ENCODE measurements at regions not wholly inside any gene's neighbourhood (a gene's known extent, or its start where the extent isn't known, plus 50 kb on each side); places are given as distances from the start of the nearest gene placed in this dataset.
A peak's percentile ranks its signal among the peaks of the same experiment; 100 is the strongest.
"Not testable (repeated sequence)": the region's sequence is repeated elsewhere in the genome, so short reads cannot be mapped to it uniquely, and the experiment has no call there.

DNA sequence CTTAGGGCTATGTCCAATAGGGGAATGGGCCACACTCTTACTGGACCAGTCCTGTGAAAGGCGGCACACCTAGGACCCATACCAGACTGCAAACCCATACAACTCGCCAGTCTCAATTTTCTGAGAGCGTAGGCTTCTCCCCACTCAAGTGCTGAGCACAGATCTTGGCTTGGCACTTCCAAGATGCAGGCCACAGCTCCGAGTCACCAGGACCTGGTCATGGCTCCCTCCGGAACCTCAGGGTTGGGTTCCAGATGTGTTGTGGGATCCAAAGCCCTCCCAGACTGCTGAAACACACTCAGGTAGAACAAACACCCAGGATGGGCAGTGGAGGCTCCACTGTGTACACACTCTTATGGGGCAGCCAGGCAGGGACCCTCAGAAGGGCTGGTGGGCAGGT lies 103.3 kb downstream of the TMEM144 start:
- no peak for DNase-seq (ENCODE audit: low read depth)

DNA sequence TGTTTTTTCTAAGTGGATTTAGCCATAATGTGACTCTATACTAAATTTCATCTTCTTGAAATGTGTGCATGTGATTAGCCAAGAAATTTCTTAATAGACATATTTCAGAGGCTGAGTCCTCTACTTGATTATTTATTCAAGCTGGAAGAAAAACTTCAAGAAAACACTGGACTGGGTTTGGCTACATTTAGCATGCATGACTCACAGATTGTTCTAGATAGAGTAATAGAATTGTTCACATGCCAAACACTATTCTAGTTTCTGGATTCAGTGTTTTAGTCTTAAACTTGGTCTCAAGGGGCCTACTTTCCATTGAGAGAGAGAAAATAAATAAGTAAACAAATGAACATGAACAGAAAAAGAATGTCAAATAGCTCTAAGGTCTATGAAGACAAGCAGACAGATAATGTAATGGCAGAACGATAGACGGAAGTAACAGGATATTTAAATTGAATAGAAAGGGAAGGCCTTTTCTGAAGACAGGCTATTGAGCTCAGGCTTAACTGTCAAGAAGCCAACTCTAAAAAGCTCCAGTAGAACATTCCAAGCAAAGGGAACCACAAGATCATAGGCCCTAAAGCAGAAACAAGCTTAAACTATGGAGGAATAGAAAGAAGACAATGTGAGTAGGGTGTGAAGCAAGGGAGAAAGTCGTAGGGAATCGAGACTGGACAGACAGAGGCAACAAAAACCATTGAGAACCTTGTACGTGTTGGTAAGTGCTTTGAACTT lies 104.6 kb downstream of the TMEM144 start:
- peak; percentile 85 for DNase-seq (ENCODE audit: low read depth)

DNA sequence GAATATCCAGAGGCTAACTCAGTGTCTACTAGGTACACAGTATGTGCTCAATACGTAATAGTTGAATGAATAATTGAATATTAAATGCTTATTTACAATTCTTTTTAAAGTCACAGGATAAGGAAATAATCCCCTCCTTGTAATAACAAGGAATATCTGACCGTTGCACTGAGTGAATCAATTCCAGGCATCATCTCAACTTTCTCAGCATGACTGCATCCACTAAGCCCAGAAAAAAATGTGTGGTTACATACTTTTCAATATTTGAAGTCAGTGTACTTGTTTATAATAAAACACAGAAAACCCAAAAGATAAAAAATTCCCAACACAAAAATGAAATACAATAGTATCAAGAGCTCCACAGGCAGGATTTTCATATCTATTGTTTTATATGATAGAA lies 105.4 kb downstream of the TMEM144 start:
- peak; percentile 40 for DNase-seq (ENCODE audit: low read depth)

DNA sequence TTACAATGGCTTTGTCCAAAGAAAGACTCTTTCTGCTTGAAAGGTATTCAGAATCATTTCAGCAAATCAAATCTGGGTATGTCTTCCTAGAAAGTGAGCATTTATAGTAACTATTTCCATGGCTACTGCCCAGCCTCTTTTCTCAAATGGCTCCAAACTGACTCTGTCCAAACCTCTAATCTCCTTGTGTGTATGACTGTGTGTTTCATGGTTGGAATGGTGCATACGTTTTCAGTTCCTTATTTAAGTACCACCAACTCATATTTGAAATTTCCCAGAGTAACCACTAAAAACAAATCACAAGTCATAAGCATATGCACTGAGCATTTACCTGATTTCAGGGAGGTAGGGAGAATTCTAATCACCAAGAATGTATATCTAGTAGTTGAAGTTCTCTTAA lies 106.0 kb downstream of the TMEM144 start:
- DNase-seq (ENCODE audit: low read depth), result no peak

DNA sequence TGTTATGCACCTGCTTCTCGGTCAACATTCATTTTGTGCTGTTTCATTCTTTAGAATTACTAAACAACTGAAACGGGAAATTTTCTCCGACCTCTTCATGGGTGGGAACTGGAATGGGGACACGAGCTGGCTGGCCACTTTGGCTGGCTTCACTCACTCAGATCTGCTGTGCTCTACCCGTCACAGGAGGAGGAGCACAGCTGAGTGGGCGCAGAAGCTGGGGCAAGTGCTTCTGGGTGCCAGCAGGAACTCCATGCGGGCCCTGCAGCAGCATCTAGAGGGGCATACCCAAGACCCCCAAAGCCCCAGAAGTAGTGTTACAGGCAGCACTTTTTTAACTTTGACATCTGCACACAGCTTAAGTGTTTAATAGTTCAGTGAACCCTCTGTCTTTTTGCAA lies 109.6 kb downstream of the TMEM144 start:
- no peak for DNase-seq (ENCODE audit: low read depth)

DNA sequence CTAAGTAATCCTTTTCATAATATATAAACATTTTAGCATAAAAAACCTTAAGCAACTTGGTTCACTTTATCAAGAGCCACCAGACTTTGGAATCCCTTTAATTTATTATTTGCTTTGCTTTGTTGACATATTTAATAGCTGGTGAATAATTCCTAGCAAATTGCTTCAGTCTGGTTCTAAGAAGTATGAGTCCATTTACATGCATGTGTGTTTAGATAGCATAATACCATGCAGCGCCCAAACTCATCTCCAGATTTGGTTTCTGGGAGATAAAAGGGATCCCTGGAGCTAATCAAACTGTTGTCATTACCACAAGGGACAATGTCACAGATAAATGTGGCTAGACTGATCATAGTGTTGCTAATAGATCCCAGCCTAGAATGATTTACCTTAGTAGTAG lies 111.8 kb downstream of the TMEM144 start:
- no peak for DNase-seq (ENCODE audit: low read depth)

DNA sequence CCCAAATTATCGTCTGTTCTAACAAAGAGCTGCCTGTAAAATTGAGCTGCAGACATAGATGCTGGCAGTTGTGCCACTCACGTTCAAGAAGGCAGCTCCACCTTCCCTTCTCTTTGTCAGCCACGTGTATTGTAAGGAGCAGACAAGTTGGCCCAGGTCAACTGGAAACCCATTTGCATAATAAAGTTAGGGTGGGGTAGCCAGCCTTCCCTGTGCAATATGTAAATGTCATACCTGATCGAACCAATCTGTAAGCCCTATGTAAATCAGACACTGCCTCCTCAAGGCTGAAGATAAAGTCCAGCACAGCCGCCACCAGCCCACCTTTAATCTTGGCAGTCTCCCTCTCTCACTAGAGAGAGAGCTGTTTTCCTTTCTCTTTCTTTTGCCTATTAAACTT lies 117.2 kb downstream of the TMEM144 start:
- DNase-seq (ENCODE audit: low read depth), result no peak

DNA sequence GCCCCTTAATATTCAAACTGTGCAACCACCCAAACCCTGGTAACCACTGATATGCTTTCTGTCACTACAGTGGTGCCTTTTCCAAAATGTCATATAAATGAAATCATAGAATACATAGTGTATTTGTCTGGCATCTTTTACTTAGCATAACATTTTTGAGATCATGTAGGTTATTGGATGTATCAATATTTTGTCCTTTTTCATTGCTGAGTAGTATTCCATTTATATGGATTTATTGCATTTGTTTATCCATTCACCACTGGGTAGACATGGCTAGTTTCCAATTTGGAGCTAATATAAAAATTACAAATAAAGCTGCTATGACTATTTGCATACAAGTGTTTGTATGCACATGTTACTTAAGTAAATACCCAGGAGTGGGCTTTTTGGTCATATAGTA lies 121.6 kb downstream of the TMEM144 start:
- DNase-seq (ENCODE audit: low read depth), result no peak

DNA sequence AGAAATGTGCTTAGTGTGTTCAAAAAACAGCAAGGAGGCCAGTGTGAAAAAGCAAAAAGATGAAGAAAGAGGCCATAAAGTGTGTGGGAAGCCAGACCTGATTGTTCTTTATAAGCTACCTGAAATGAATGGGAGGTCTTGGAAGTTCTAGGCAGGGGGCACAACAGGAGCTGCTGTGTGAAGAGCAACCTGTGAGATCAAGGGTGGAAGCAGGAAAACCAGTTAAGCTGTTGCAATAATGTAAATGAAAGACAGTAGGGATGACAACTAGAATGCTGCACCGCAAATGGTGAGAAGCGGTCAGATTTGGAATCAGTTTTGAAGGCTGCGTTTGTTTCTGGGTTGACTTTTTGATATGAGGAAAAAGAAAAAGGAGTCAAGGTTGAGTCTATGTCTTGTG lies 123.5 kb downstream of the TMEM144 start:
- no peak for DNase-seq (ENCODE audit: low read depth)

DNA sequence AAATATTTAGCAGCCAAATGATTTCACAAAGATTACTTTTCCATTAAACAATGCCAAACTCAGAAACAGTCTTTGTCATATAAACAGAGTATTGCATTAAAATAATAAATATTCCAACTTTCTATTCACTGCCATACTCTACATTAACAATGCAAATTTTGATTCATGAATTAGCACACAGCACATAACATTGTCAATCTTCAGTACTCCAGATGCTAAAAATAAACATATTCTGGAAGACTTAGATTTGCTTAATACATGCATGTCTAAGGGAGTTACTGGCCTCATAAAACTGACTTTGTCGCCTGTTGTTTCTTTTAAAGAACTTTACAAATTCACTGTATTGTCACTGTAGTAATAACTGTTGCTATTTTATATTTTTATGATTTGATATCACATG lies 131.6 kb downstream of the TMEM144 start:
- no peak for DNase-seq (ENCODE audit: low read depth)

DNA sequence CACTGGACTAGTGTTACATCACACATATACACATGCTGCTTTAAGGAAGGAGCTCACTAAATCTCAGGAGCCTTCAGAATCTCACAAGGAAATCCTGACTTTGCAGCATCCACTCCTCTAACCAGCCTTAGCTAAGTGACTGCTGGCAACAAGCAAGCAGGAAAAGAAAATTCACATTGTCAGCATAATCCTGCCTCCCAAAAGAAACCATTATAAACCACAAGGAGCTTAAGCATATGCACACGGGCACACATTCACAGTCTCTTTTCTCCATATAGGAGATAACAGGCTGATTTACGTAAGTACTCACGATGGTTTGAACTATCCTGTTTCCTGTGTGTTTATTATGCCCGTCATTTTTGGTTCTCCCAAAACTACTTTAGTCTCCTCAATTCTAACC lies 136.3 kb downstream of the TMEM144 start:
- DNase-seq (ENCODE audit: low read depth), result no peak

DNA sequence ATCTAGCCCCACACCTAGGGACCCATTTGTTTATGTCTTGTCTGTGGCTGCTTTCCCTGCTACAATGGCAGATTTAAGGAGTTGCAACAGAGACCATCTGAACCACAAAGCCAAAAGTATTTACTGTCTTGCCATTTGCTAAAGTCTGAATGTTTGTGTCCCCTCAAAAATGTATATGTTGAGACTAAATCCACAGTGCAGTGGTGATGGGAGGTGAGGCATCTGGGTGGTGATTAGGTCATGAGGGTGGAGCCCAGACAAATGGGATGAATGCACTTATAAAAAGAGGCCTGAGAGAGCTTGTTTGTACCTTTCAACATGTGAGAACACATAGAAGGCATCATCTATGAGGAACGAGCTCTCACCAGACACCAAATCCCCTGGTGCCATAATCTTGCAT lies 137.3 kb downstream of the TMEM144 start:
- DNase-seq (ENCODE audit: low read depth), result no peak

DNA sequence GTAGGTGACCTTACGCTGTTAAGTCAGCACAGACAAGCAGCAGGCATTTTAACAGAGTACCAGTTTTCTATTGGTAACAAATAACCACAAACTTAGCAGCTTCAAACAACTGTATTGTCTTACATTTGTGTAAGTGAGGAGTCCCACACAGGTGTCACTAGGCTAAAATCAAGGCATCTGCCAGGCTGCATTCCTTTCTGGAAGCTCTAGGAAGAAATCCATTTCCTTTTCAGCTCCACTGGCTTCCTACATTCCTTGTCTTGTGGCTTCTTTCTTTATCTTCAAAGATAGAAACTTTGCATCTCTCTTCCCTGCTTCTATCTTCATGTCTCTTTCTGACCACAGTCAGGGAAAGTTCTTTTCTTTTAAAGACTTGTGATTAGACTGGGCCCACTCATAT lies 139.9 kb downstream of the TMEM144 start:
- no peak for DNase-seq (ENCODE audit: low read depth)

DNA sequence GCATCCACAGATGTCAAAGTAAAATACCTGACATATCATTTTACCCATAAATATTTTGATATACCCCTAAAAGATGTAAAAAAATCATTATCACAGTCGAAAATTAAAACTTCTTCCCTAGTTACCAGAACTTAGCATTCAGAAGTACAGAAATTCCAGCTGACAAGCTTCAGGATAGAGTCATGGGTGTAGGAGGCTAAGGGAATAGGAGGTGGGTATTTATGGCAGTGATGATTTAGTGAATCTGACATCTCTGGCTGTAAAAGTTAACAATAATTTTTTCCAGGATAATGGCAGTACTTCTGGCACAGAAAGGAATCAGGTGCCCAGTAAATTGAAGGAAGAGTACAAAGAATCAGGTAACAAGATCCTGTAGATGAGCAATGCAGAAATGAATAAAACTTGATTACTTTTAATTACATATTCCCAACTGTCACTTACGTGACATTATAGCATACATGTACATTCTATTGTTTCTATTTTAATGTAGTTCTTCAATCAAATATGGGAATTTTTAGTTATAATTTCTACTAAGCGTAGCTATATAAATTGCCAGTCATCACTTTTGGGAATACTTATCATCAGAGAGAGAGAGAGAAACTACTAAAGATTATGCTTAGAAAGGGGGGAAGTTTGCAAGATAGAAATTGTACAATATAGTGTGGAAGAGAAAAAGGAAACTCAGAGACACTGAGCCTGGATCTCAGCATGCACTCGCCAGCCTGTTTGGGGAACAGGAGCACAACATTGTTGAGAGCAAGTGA lies 143.4 kb downstream of the TMEM144 start:
- no peak for DNase-seq (ENCODE audit: low read depth)

DNA sequence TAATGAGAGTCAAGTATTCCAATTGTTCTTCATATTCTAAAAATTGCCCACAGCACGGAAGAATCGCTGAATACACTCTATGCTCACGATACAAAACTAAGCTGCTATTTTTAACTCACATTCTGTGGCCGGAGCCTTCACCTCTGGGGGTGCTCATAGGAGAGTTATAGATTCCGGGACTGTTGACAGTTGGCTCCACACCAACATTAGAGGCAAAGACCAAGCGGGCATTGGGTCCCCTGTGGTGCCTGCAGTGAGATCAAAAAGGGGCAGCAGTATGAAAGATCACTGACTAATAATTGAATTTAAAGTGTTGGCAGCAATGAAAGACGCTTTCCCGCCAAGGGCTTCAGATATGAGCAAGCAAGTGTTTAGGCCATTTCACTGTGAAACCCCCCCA lies 146.0 kb downstream of the TMEM144 start:
- DNase-seq (ENCODE audit: low read depth), result no peak

DNA sequence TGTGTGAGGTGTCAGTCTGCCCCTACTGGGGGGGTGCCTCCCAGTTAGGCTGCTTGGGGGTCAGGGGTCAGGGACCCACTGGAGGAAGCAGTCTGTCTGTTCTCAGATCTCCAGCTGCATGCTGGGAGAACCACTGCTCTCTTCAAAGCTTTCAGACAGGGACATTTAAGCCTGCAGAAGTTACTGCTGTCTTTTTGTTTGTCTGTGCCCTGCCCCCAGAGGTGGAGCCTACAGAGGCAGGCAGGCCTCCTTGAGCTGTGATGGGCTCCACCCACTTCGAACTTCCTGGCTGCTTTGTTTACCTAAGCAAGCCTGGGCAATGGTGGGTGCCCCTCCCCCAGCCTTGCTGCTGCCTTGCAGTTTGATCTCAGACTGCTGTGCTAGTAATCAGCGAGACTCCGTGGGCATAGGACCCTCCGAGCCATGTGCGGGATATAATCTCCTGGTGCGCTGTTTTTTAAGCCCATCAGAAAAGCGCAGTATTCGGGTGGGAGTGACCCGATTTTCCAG lies 153.7 kb upstream of the RXFP1 start:
- not testable (repeated sequence) for DNase-seq (ENCODE audit: low read depth)

DNA sequence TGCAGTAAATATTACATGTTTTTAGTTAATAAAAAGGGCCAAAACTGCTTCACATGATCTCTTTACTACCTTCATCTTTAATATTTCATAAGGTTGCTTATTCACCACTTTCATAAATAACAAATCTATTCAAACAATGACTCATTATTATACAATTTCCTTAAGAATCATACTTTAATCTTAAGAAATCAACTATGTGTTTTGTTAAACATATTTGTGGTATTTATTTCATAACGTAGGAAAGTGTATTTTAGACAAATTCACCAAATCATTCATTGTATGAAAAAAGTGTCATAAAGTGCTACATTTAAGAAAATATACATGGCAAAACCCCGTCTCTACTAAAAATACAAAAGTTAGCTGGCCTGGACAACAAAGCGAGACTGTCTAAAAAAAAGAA lies 150.5 kb upstream of the RXFP1 start:
- peak; percentile 31 for DNase-seq (ENCODE audit: low read depth)

DNA sequence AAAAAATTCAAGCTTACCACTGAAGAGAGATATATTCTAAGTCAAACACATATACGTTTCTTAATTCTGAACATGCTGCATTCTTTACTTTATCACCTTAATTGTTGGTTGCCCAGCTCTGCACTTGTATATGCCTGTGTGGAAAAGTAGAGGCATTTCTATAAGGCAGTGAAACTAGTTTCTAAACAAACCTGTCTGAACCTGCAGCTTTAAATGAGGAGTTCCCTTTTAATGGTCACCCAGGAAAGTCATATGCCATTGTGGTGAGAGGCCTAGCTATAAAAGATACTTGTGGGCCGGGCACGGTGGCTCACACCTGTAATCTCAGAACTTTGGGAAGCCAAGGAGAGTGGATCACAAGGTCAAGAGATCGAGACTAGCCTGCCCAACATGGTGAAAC lies 147.4 kb upstream of the RXFP1 start:
- DNase-seq (ENCODE audit: low read depth), result no peak

DNA sequence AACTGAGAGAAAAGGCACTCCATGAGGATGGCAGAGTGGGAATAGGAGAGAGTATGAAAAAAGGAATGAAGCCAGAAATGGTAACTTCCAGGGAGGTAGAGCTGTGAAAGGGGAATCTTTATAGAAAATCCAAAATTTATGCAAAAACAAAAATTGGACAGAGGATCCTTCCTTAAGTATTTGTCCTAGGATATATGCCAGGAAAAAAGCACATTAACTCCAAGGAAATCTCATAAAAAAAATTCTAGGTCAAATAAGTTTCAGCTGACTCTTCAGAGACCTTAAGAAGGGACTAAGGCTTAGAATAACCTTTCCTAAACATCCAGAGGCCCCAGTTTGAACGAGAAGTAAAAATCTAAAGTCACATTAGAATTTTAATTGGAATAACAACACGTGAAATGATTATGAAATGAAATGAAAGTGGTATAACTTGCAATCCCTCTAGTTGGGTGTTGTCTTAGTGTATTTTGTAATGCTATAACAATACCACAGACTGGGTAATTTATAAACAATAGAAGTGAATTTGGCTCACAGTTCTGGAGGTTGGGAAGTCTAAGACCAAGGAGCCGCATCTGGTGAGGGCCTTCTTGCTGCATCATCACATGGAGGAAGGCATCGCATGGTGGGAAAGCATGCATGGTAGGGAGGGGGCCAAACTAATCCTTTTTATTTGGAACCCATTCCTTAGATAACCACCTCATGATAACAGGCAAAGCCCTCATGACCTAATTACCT lies 145.4 kb upstream of the RXFP1 start:
- no peak for DNase-seq (ENCODE audit: low read depth)

DNA sequence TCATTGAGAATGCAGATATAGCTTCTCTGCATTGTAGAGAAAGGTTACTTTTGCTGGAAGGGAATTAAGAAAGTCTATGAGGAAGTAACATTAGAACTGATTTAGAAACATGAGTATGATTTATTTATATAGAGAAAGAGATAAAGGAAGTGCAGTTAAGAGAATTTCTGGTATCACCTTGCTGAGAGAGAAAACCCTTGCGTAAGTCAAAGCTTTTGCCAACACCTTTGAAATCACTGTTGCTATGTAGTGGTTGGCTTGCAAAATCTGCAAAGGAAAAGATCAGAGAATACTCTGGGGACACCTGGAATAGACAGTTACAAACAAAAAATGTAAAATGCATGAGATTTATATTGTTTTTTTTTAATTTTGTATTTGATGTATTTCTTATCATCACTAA lies 137.3 kb upstream of the RXFP1 start:
- no peak for DNase-seq (ENCODE audit: low read depth)

DNA sequence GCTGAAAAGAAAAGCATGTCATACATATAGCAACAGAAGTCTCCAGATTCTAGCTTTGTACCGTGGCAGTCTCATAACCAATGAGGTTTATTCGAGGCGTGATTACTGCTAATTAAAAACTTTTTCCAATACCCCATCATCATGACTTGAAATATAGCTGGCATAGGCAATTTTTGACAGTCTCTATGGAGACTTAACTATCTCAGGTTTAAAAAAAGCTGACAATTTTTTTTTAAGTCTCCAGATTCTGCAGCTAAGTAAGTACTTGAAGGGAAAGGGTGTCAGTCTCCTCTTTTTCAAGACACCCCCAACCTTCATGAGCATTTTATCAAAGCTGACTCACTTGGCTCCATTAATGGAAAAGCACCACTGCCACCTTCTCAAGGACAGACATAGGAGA lies 126.3 kb upstream of the RXFP1 start:
- no peak for DNase-seq (ENCODE audit: low read depth)

DNA sequence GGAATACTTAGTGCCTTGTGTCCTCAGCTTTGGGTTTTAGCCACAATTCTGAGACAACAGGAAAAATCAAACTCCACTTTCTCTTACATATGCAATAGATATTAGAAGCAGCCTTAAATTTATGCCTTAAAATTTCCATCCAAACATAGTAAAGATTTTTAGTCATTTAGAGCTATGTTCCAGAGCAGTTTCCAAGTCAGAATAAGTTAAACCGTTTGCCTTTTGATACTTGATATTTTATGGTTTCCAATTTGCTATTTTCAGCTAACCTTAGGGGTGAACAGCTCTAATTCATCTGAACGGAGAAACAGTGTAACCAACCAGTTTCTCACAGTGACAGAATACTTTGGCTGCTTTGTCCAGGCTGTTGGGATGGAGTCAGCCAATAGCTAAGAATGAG lies 125.8 kb upstream of the RXFP1 start:
- DNase-seq (ENCODE audit: low read depth), result no peak

DNA sequence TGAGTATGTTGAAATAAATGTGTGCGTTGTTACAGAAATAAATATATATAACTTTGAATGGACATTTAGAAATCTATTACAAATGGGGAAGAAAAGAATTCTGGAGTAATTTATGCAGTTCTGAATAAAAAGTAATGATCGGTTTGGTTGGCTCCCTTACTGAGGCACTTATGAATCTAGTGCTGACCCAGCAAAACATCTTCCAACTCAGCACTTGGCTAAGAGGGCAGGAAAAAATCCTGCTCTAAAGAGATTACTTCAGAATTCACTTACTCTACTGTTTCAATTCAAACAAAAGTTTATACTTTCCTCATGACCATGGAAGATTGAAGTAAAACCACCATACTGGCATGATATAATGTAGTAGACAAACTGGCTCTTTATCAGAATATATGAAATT lies 123.9 kb upstream of the RXFP1 start:
- DNase-seq (ENCODE audit: low read depth), result no peak

Measured in HS-5 (cell line).